ENCODE measurements at regions not wholly inside any gene's neighbourhood (a gene's known extent, or its start where the extent isn't known, plus 50 kb on each side); places are given as distances from the start of the nearest gene placed in this dataset.

DNA sequence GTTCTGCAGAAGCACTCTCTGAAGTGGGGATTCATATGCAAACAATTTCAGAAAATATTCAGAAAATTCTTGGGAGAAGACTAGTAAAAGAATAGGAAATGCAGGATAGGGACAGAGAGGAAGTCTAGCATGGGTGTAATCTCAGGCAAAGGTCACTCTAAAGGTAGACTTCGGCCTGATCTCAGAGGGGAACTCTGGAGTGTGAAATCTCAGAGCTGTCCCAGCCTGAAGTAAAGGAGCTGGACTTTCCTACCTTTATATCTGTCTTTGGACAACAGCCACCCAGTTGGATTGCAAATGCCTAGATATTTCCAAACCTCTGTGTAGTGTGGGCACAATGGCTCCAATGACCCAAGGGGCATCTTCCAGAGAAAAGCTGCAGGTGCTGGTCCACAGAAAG is 379.8 kb downstream of the GPATCH2 start:
- Histone ChIP-seq H3K9me3 (ENCODE audit: control insufficient read depth, insufficient read depth, low read length) (no peaks in the 10 kb centered on the region), H2BK120ac (ENCODE audit: low read depth, low read length) (no peak overlapping the region), H3K9me1 (ENCODE audit: insufficient read depth, low read length) (no peaks in the 10 kb centered on the region), H3K27me3 (ENCODE audit: control insufficient read depth, insufficient read depth, low read length) (no peaks in the 10 kb centered on the region), H3K4me3 (ENCODE audit: insufficient read depth, low read depth, low read length) (no peak overlapping the region), H3K56ac (ENCODE audit: extremely low read depth, insufficient read depth, low read length) (no peak overlapping the region), H2BK15ac (ENCODE audit: low read depth, low read length) (no peak overlapping the region), H3K4ac (ENCODE audit: low read depth, low read length) (no peak overlapping the region), H3K4me2 (ENCODE audit: low read depth, low read length) (no peak overlapping the region), H4K91ac (ENCODE audit: insufficient read depth, low read depth, low read length) (no peak overlapping the region), H3K9ac (ENCODE audit: low read depth, low read length) (no peak overlapping the region), H3K79me1 (ENCODE audit: low read depth in 1 of 2, low read length in 2 of 2) (no peaks in the 10 kb centered on the region), H2AK9ac (replicated peaks; ENCODE audit: low read depth, low read length, poor library complexity) (no peak overlapping the region), H2AFZ (replicated peaks; ENCODE audit: low read length, poor library complexity) (no peak overlapping the region), H3K4me1 (ENCODE audit: control insufficient read depth, insufficient read depth, low read length) (no peaks in the 10 kb centered on the region), H4K8ac (ENCODE audit: low read depth in 2 of 2, low read length in 2 of 2) (no peak overlapping the region), H3K14ac (replicated peaks; ENCODE audit: low read depth, low read length) (no peak overlapping the region), H4K20me1 (ENCODE audit: insufficient read depth, low read length) (no peaks in the 10 kb centered on the region), H4K5ac (ENCODE audit: low read depth, low read length) (no peak overlapping the region), H3K23ac (ENCODE audit: low read depth, low read length) (no peak overlapping the region), H2BK5ac (ENCODE audit: low read depth, low read length, poor library complexity, severe bottlenecking) (no peak overlapping the region), H3K18ac (ENCODE audit: low read depth, low read length) (no peak overlapping the region), H2BK20ac (ENCODE audit: low read depth, low read length) (no peak overlapping the region), H3K36me3 (ENCODE audit: control insufficient read depth, insufficient read depth, low read length) (no peaks in the 10 kb centered on the region), H2AK5ac (ENCODE audit: low read depth, low read length) (no peak overlapping the region), H3K27ac (ENCODE audit: insufficient read depth, low read length) (no peak overlapping the region)
- dilution Hi-C loops (cut with HindIII; ENCODE audit: low sequenced_read_pairs, unreplicated experiment), result no loop called here
- CTCF ChIA-PET, result no interaction called here
- intact Hi-C loops (cut with micrococcal nuclease), result no loop called here
- no TSS peak for BruUV-seq (replicated peaks)
- POLR2A ChIA-PET (ENCODE audit: unreplicated experiment), result no interaction called here
- no CpG with 5 or more reads among the region's 1 CpG for WGBS, 2 experiments (ENCODE audit: extremely low coverage in 2 of 2, insufficient read length in 1 of 2)
- ATAC-seq (ENCODE audit: low read depth), result no peak
- no peak for TF ChIP-seq FOS (IDR thresholded peaks at IDR 0.05; ENCODE audit: low read depth, low read length)
- no peak for TF ChIP-seq CHD1 (IDR thresholded peaks at IDR 0.05; ENCODE audit: low read depth, low read length)
- no peak for TF ChIP-seq MAZ (IDR thresholded peaks at IDR 0.05; ENCODE audit: borderline replicate concordance, low read depth, low read length)
- TF ChIP-seq RCOR1 (IDR thresholded peaks at IDR 0.05; ENCODE audit: insufficient replicate concordance, low read length), result no peak
- TF ChIP-seq, protein P1, sequence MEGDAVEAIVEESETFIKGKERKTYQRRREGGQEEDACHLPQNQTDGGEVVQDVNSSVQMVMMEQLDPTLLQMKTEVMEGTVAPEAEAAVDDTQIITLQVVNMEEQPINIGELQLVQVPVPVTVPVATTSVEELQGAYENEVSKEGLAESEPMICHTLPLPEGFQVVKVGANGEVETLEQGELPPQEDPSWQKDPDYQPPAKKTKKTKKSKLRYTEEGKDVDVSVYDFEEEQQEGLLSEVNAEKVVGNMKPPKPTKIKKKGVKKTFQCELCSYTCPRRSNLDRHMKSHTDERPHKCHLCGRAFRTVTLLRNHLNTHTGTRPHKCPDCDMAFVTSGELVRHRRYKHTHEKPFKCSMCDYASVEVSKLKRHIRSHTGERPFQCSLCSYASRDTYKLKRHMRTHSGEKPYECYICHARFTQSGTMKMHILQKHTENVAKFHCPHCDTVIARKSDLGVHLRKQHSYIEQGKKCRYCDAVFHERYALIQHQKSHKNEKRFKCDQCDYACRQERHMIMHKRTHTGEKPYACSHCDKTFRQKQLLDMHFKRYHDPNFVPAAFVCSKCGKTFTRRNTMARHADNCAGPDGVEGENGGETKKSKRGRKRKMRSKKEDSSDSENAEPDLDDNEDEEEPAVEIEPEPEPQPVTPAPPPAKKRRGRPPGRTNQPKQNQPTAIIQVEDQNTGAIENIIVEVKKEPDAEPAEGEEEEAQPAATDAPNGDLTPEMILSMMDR (conservative IDR thresholded peaks at IDR 0.05; ENCODE audit: low read depth, low read length), result no peak
- DNase-seq, result no peak
- in situ Hi-C loops (cut with MboI; ENCODE audit: low sequenced_read_pairs), result no loop called here

Measured in IMR-90 (cell line).